Small intestine (tissue), 7 donors: ENCODE measurements at regions not wholly inside any gene's neighbourhood (a gene's known extent, or its start where the extent isn't known, plus 50 kb on each side); places are given as distances from the start of the nearest gene placed in this dataset.

ENCODE experiments used
- DNase-seq, 2 donors: peaks; one replicate each; pipeline versions ENCODE4 v3.0.0 to v3.0.0-alpha.2; 2013
- FAIRE-seq: peaks from 2 replicates; lab custom pipeline; 2012; peaks lifted over from hg19 to GRCh38; lab: Jason Lieb, UNC
- H3K27ac ChIP-seq, 3 donors: one replicate each; pipeline ENCODE4 v1.5.1; 2013; ENCODE audit warnings: low read length in 2 of 3, mild to moderate bottlenecking in 2 of 3, control low read depth in 1 of 3, inconsistent platforms in 1 of 3, low read depth in 1 of 3, moderate library complexity in 1 of 3
- H3K27me3 ChIP-seq, 3 donors: one replicate each; pipeline ENCODE4 v1.6.1; 2013; ENCODE audit warnings: low read length in 3 of 3, inconsistent platforms in 1 of 3; ENCODE audit not compliant: control insufficient read depth in 3 of 3, insufficient read depth in 3 of 3
- H3K36me3 ChIP-seq, 3 donors: one replicate each; pipeline ENCODE4 v1.6.1; 2013; ENCODE audit warnings: low read length in 3 of 3, inconsistent platforms in 1 of 3, low read depth in 1 of 3, mild to moderate bottlenecking in 1 of 3, moderate library complexity in 1 of 3; ENCODE audit not compliant: control insufficient read depth in 3 of 3, insufficient read depth in 2 of 3
- H3K4me1 ChIP-seq, 3 donors: one replicate each; pipeline ENCODE4 v1.6.1; 2013; ENCODE audit warnings: low read length in 2 of 3, inconsistent platforms in 1 of 3, low read depth in 1 of 3, mild to moderate bottlenecking in 1 of 3, moderate library complexity in 1 of 3; ENCODE audit not compliant: control insufficient read depth in 3 of 3, insufficient read depth in 2 of 3
- H3K4me3 ChIP-seq, 3 donors: one replicate each; pipeline ENCODE4 v1.5.1; 2013; ENCODE audit warnings: low read length in 3 of 3, control low read depth in 1 of 3, inconsistent platforms in 1 of 3, low read depth in 1 of 3, mild to moderate bottlenecking in 1 of 3, moderate library complexity in 1 of 3
- H3K9me3 ChIP-seq, 2 donors: one replicate each; pipeline ENCODE4 v1.6.1; 2013; ENCODE audit warnings: low read depth in 1 of 2, low read length in 1 of 2; ENCODE audit not compliant: control insufficient read depth in 2 of 2, insufficient read depth in 1 of 2
- WGBS, 3 donors: extraction: QIAGEN DNeasy Blood & Tissue Kit; methylation state at CpG; one replicate each; pipeline ENCODE4 v1.1.7; 2013; 5-methylcytosine and 5-hydroxymethylcytosine counted together
- donor health status: healthy with polysubstance abuse.
- donor health status: control.
- donor health status: control.
- donor health status: Bipolar disorder and iron deficiency.
- donor health status: healthy.

DNA sequence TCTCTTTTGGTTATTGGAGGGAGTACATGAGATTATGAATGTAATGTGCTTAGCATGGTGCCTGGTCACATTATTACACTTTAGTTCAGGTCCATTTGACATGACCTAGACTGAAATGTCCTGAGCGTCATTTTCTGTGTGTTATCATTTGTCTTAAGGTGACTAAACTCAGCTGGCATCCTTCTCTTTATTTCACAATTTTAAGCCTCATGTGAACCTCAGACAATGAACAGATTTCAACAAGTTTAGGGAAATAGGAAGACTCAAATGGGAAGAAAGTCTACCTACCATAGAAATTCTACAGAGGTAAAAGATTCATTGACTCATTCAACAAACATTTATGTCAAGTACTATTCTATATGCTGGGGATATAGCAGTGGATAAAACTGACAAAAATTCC lies 70.2 kb upstream of the EXOC6 start:
- no peak for FAIRE-seq
- Histone ChIP-seq H3K27me3 (no peaks in the 10 kb centered on the region), H3K4me3 (no peak overlapping the region), H3K4me1 (no peaks in the 10 kb centered on the region), H3K27ac (no peak overlapping the region), H3K9me3 (no peaks in the 10 kb centered on the region), H3K36me3 (no peaks in the 10 kb centered on the region)
- no peak for DNase-seq
- WGBS, 3 donors, result 89 to 96% (median 94%) methylated on average over 1 of the region's 1 CpG

DNA sequence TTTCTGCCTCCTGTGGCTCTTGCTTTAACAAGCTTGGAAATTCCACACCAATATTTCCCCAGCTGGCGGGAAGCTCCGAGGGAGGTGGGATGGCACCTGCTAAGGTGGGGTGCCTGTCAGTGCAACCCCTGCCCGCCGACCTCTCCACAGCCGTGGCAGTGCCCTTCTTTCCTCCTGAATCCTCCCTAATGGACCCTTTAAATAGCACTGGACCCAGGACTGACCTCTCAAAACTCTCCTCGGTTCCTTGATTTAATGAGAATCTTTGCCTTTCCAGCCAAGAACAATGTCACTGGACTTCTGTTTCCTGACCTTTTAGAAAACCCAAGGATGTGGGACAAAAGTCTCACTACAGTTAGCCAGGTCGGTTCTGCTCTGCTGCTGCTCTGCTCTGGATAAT lies 63.2 kb upstream of the EXOC6 start:
- Histone ChIP-seq H3K36me3 (no peaks in the 10 kb centered on the region), H3K4me1 (no peaks in the 10 kb centered on the region), H3K9me3 (no peaks in the 10 kb centered on the region), H3K4me3 (no peak overlapping the region), H3K27me3 (no peaks in the 10 kb centered on the region), H3K27ac (no peak overlapping the region)
- FAIRE-seq (no peak), DNase-seq (no peak)
- 74 to 83% (median 79%) methylated on average over 7 of the region's 7 CpGs for WGBS, 3 donors

DNA sequence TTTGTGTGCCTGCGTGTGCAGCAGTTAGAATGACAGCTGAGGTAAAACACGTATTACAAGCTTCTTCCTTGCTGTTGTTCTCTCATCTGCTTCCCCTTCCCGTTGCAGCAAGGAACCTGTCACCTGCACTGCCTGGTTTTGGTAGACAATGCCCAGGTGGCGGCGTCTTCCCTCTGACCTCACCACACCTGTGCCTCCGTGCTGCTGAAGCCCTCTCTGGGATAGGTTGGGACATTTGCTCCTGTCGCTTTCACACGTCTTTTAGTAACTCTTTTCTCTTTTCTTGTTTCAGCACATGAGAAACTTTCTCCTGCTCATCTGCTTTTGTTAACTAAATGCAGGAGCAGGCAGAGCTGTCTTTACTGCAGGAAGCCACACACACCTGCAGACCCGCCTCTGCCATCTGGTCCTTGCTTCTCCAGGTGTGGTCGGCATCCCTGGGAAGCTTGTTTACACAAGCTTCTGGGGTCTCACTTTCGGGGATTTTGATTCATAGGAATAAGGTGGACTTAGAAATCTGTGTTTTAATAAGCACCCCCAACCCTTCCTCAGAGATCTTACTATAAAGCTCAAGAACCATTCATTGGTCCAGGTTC lies 60.7 kb upstream of the EXOC6 start:
- Histone ChIP-seq H3K27me3 (no peaks in the 10 kb centered on the region), H3K4me3 (no peak overlapping the region), H3K9me3 (no peaks in the 10 kb centered on the region), H3K27ac (no peak overlapping the region), H3K36me3 (no peaks in the 10 kb centered on the region), H3K4me1 (no peaks in the 10 kb centered on the region)
- DNase-seq (no peak), FAIRE-seq (no peak)
- WGBS, 3 donors, result 56 to 70% (median 59%) methylated on average over 11 of the region's 11 CpGs

DNA sequence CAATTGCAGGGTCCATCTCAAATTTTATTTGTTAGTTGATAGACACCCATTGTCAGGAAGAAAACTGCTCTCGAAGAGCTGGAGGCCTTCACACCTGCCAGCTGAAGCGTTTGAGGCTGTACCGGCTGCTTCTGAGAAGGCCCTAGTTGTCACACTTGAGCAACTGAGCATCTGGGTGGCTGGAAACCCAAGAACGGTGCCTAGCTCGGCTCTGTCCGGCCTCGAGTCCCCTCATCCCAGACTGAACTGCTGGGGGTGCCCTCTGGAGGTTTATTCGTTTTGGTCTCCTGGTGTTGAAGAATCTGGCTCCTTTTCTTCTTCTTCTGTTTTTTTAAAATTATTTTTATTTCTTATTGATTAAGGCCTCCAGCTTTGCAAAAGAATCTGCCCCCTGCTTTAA lies 59.3 kb upstream of the EXOC6 start:
- no peaks in the 10 kb centered on the region for H3K36me3 ChIP-seq
- no peak overlapping the region for H3K27ac ChIP-seq
- FAIRE-seq (no peak), DNase-seq (no peak)
- 85 to 89% (median 85%) methylated on average over 8 of the region's 8 CpGs for WGBS, 3 donors
- H3K9me3 ChIP-seq, result no peaks in the 10 kb centered on the region
- no peak overlapping the region for H3K4me3 ChIP-seq
- H3K27me3 ChIP-seq, result no peaks in the 10 kb centered on the region
- no peaks in the 10 kb centered on the region for H3K4me1 ChIP-seq

DNA sequence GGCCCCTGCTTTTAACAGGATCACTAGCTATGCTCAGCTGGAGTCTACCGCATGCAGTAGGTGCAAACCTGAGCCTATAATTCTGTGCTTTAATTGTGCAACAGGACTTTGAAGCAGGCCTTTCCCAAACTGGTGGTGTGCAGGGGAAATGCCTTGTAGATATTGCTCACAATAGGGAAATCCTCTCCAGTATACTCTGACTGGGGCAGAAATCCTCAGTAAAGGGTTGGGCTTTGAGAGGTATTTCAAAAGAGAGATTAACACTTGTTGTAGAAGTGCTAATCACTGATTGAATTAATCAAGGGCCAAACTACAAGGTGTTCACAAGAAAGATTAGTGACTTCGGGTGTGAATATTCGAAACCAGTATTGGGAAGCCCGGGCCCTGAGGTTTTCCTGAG lies 58.5 kb upstream of the EXOC6 start:
- Histone ChIP-seq H3K4me1 (no peaks in the 10 kb centered on the region), H3K4me3 (no peak overlapping the region), H3K27ac (no peak overlapping the region), H3K36me3 (no peaks in the 10 kb centered on the region), H3K9me3 (no peaks in the 10 kb centered on the region), H3K27me3 (no peaks in the 10 kb centered on the region)
- DNase-seq (no peak), FAIRE-seq (no peak)
- WGBS, 3 donors, result 73 to 81% (median 73%) methylated on average over 4 of the region's 4 CpGs

DNA sequence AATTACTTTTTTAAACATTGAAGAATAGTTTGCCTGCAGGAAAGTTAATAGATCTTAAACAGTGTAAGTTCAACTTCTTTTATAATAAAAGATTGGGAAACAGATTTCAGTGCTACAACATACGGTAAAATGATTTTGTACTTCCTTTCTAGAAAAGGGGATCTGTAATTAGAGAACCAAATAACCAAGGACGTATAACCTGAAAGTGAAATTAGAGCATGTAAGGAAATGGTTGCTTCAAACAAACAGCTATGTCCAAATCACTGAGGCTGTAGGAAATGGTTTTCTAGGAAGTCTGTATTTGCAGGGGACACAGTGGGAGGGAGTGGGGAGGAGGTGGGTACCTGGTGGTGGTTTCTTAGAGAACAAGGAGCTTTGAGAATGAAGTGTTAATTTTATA lies 57.9 kb upstream of the EXOC6 start:
- 39 to 56% (median 51%) methylated on average over 2 of the region's 2 CpGs for WGBS, 3 donors
- Histone ChIP-seq H3K27ac (no peak overlapping the region), H3K36me3 (no peaks in the 10 kb centered on the region), H3K4me1 (no peaks in the 10 kb centered on the region), H3K27me3 (no peaks in the 10 kb centered on the region), H3K9me3 (no peaks in the 10 kb centered on the region), H3K4me3 (no peak overlapping the region)
- no peak for FAIRE-seq
- DNase-seq, result no peak

DNA sequence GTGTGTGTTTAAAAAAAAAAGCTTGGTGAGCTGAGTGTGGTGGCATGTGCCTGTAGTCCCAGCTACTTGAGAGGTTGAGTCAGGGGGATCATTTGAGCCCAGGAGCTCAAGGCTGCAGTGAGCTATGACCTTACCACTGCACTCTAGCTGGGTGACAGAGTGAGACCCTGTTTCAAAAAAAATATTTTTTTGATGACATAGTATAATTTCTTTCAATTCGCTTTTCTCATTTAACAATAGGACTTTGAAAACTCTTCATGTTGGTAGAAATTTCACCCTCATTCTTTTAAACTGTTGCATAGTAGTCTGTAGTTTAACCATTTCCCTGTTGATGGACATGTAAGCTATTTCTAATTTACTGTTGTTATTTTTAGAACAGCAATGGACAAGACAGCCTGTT lies 55.7 kb upstream of the EXOC6 start:
- Histone ChIP-seq H3K36me3 (no peaks in the 10 kb centered on the region), H3K27me3 (no peaks in the 10 kb centered on the region), H3K27ac (no peak overlapping the region), H3K4me1 (no peaks in the 10 kb centered on the region), H3K9me3 (no peaks in the 10 kb centered on the region), H3K4me3 (no peak overlapping the region)
- FAIRE-seq, result no peak
- 97 to 100% (median 97%) methylated on average over 1 of the region's 1 CpG for WGBS, 3 donors
- DNase-seq, result no peak
